H54 (cell line): ENCODE measurements at regions not wholly inside any gene's neighbourhood (a gene's known extent, or its start where the extent isn't known, plus 50 kb on each side); places are given as distances from the start of the nearest gene placed in this dataset.

ENCODE experiments used
- DNase-seq: peaks from one replicate; pipeline ENCODE4 v3.0.0; 2011; ENCODE audit warnings: low spot score, mixed read lengths; ENCODE audit not compliant: insufficient read length
- FAIRE-seq: peaks from 3 replicates; lab custom pipeline; 2011; peaks lifted over from hg19 to GRCh38; lab: Jason Lieb, UNC
- POLR2A ChIP-seq: IDR thresholded peaks from 2 replicates; pipeline ENCODE4 v1.6.1; 2011; ENCODE audit warnings: low read depth, mild to moderate bottlenecking, low read length

GRCh38 chr18:39513186-39513585 is 1947.6 kb upstream of the CELF4 start:
- no peak for FAIRE-seq

GRCh38 chr18:39506581-39507330 is 1941.2 kb upstream of the CELF4 start:
- no peak for TF ChIP-seq POLR2A
- FAIRE-seq (no peak), DNase-seq (no peak)

More at GRCh38 chr18:39513186-39513585, 1947.6 kb upstream of the CELF4 start:
- no peak for DNase-seq
- TF ChIP-seq POLR2A, result no peak

- TF ChIP-seq POLR2A, result no peak
- FAIRE-seq (no peak), DNase-seq (no peak)
Measured at GRCh38 chr18:39500306-39500705, 1934.7 kb upstream of the CELF4 start.

- DNase-seq (no peak), FAIRE-seq (no peak)
- no peak for TF ChIP-seq POLR2A
Measured at GRCh38 chr18:39497821-39498220, 1932.2 kb upstream of the CELF4 start.

GRCh38 chr18:39496986-39497385 is 1931.4 kb upstream of the CELF4 start:
- FAIRE-seq, result no peak
- DNase-seq, result no peak
- TF ChIP-seq POLR2A, result no peak

- no peak for FAIRE-seq
- TF ChIP-seq POLR2A, result no peak
- no peak for DNase-seq
Measured at GRCh38 chr18:39494211-39494896, 1928.8 kb upstream of the CELF4 start.

- FAIRE-seq (no peak), DNase-seq (no peak)
- no peak for TF ChIP-seq POLR2A
Measured at GRCh38 chr18:39491408-39491807, 1925.8 kb upstream of the CELF4 start.

- TF ChIP-seq POLR2A, result no peak
- DNase-seq, result no peak
- FAIRE-seq, result no peak
Measured at GRCh38 chr18:39489431-39489830, 1923.8 kb upstream of the CELF4 start.

- DNase-seq (no peak), FAIRE-seq (no peak)
- no peak for TF ChIP-seq POLR2A
Measured at GRCh38 chr18:39487932-39488331, 1922.3 kb upstream of the CELF4 start.

GRCh38 chr18:39486268-39486667 is 1920.7 kb upstream of the CELF4 start:
- FAIRE-seq (no peak), DNase-seq (no peak)
- TF ChIP-seq POLR2A, result no peak

- no peak for DNase-seq
- no peak for TF ChIP-seq POLR2A
- no peak for FAIRE-seq
Measured at GRCh38 chr18:39485696-39486095, 1920.1 kb upstream of the CELF4 start.

- FAIRE-seq, result no peak
- TF ChIP-seq POLR2A, result no peak
- DNase-seq, result no peak
Measured at GRCh38 chr18:39481281-39481680, 1915.7 kb upstream of the CELF4 start.

GRCh38 chr18:39480494-39481195 is 1915.0 kb upstream of the CELF4 start:
- no peak for TF ChIP-seq POLR2A
- FAIRE-seq, result no peak

GRCh38 chr18:39464006-39464405 is 1898.4 kb upstream of the CELF4 start:
- FAIRE-seq (no peak), DNase-seq (no peak)
- TF ChIP-seq POLR2A, result no peak

More at GRCh38 chr18:39480494-39481195, 1915.0 kb upstream of the CELF4 start:
- no peak for DNase-seq
